H1 (cell line): ENCODE measurements at regions not wholly inside any gene's neighbourhood (a gene's known extent, or its start where the extent isn't known, plus 50 kb on each side); places are given as distances from the start of the nearest gene placed in this dataset.

Experiments
- CTCF ChIA-PET: fragments of 300-600 bp; sonication (Branson Sonifier 250); formaldehyde crosslinking; loops from one replicate; lab custom pipeline; 2021; ENCODE audit not compliant: partially characterized antibody; lab: Charles Lee
- POLR2A ChIA-PET: fragments of 300-600 bp; sonication (Branson Sonifier 250); formaldehyde crosslinking; loops from one replicate; lab custom pipeline; 2021; ENCODE audit warnings: inconsistent platforms; ENCODE audit not compliant: partially characterized antibody; lab: Charles Lee
- DNase-seq, 2 experiments: peaks; one replicate each; pipeline versions ENCODE4 v3.0.0 to v3.0.0-alpha.2; 2010 to 2022; ENCODE audit warnings: low spot score in 2 of 2, low read depth in 1 of 2, mixed read lengths in 1 of 2
- FAIRE-seq: peaks from 2 replicates; lab custom pipeline; 2011; peaks lifted over from hg19 to GRCh38; lab: Jason Lieb, UNC
- H2AFZ ChIP-seq: 2 replicates; pipeline ENCODE4 v1.8.1; 2012; ENCODE audit warnings: low read length, inconsistent platforms
- H2AK5ac ChIP-seq: 2 replicates; pipeline ENCODE4 v1.6.1; 2013; ENCODE audit warnings: low read depth, low read length
- H2BK120ac ChIP-seq: replicated peaks from 2 replicates; pipeline ENCODE3; 2013; ENCODE audit warnings: low read depth, low read length, inconsistent platforms
- H2BK12ac ChIP-seq: 2 replicates; pipeline ENCODE4 v1.6.1; 2013; ENCODE audit warnings: low read depth, low read length
- H2BK15ac ChIP-seq: 2 replicates; pipeline ENCODE4 v1.6.1; 2013; ENCODE audit warnings: low read length
- H2BK20ac ChIP-seq: 2 replicates; pipeline ENCODE4 v1.6.1; 2013; ENCODE audit warnings: low read length
- H2BK5ac ChIP-seq: 2 replicates; pipeline ENCODE4 v1.6.1; 2013; ENCODE audit warnings: low read depth, low read length
- H3K14ac ChIP-seq: 2 replicates; pipeline ENCODE4 v1.6.1; 2013; ENCODE audit warnings: inconsistent platforms; ENCODE audit not compliant: insufficient read length
- H3K18ac ChIP-seq: 2 replicates; pipeline ENCODE4 v1.6.1; 2013; ENCODE audit warnings: low read length; ENCODE audit errors: extremely low read depth
- H3K23ac ChIP-seq: 2 replicates; pipeline ENCODE4 v1.6.1; 2013; ENCODE audit warnings: inconsistent platforms; ENCODE audit not compliant: insufficient read length
- H3K23me2 ChIP-seq: 2 replicates; pipeline ENCODE4 v1.6.1; 2013; ENCODE audit warnings: low read depth, low read length
- H3K27ac ChIP-seq: 2 replicates; pipeline ENCODE4 v1.6.1; 2011; ENCODE audit warnings: low read depth, low read length, inconsistent platforms
- H3K27me3 ChIP-seq, 4 experiments: replicated peaks in 1 of 4; 1 replicate in 1 of 4; 2 replicates in 3 of 4; pipeline versions ENCODE4 v1.6.1 to v1.8.1; 2011 to 2013; ENCODE audit warnings: low read length in 3 of 4, mild to moderate bottlenecking in 3 of 4, inconsistent platforms in 2 of 4, mixed read lengths in 2 of 4, moderate library complexity in 1 of 4; ENCODE audit not compliant: control insufficient read depth in 3 of 4, insufficient read depth in 3 of 4; ENCODE audit errors: extremely low read depth in 1 of 4
- H3K36me3 ChIP-seq, 4 experiments: 2 replicates each; pipeline versions ENCODE4 v1.6.1 to v1.8.1; 2011 to 2013; ENCODE audit warnings: mild to moderate bottlenecking in 4 of 4, low read length in 3 of 4, moderate library complexity in 2 of 4, control low read depth in 1 of 4, inconsistent platforms in 1 of 4; ENCODE audit not compliant: insufficient read depth in 4 of 4, control insufficient read depth in 2 of 4
- H3K4ac ChIP-seq: replicated peaks from 2 replicates; pipeline ENCODE3; 2013; ENCODE audit warnings: low read length, low read depth, mixed read lengths, inconsistent platforms; ENCODE audit not compliant: insufficient read length
- H3K4me1 ChIP-seq, 4 experiments: replicated peaks in 1 of 4; 1 replicate in 1 of 4; 2 replicates in 3 of 4; pipeline versions ENCODE4 v1.6.1 to v1.8.1; 2011 to 2013; ENCODE audit warnings: low read length in 3 of 4, inconsistent platforms in 2 of 4, mixed read lengths in 1 of 4; ENCODE audit not compliant: insufficient read depth in 4 of 4, control insufficient read depth in 3 of 4
- H3K4me2 ChIP-seq, 2 experiments: 2 replicates each; pipeline versions ENCODE4 v1.6.1 to v1.8.1; 2011 to 2013; ENCODE audit warnings: low read depth in 2 of 2, low read length in 2 of 2, control low read depth in 1 of 2, inconsistent platforms in 1 of 2, mild to moderate bottlenecking in 1 of 2; ENCODE audit not compliant: insufficient read depth in 1 of 2
- H3K4me3 ChIP-seq, 4 experiments: fragments of 200-600, 300-600 bp in 1 of 4; sonication (generic), shearing (Covaris generic), sonication (Bioruptor Twin) in 1 of 4; 2 replicates each; pipeline versions ENCODE4 v1.5.1 to v1.8.1; 2011 to 2016; ENCODE audit warnings: low read length in 4 of 4, low read depth in 3 of 4, control low read depth in 2 of 4, inconsistent platforms in 2 of 4, mild to moderate bottlenecking in 2 of 4, mixed read lengths in 1 of 4, moderate library complexity in 1 of 4; ENCODE audit not compliant: insufficient read depth in 2 of 4; ENCODE audit errors: extremely low read depth in 1 of 4
- H3K56ac ChIP-seq: replicated peaks from 2 replicates; pipeline ENCODE3; 2013; ENCODE audit warnings: low read depth, mild to moderate bottlenecking, mixed read lengths, low read length, inconsistent platforms; ENCODE audit not compliant: insufficient read length
- H3K79me1 ChIP-seq: 2 replicates; pipeline ENCODE4 v1.6.1; 2013; ENCODE audit warnings: low read depth, low read length, control low read depth
- H3K79me2 ChIP-seq, 2 experiments: 2 replicates each; pipeline versions ENCODE4 v1.6.1 to v1.8.1; 2012 to 2013; ENCODE audit warnings: low read length in 2 of 2, mild to moderate bottlenecking in 2 of 2, inconsistent platforms in 1 of 2; ENCODE audit not compliant: insufficient read depth in 2 of 2, control insufficient read depth in 1 of 2
- H3K9ac ChIP-seq, 4 experiments: replicated peaks in 1 of 4; 1 replicate in 1 of 4; 2 replicates in 3 of 4; pipeline versions ENCODE4 v1.6.1 to v1.8.1; 2011 to 2013; ENCODE audit warnings: low read depth in 3 of 4, low read length in 3 of 4, control low read depth in 2 of 4, mild to moderate bottlenecking in 2 of 4, moderate library complexity in 2 of 4, inconsistent platforms in 1 of 4; ENCODE audit errors: extremely low read depth in 1 of 4
- H3K9me3 ChIP-seq, 2 experiments: 2 replicates each; pipeline versions ENCODE4 v1.6.1 to v1.8.1; 2012 to 2013; ENCODE audit warnings: mild to moderate bottlenecking in 2 of 2, moderate library complexity in 2 of 2, control low read depth in 1 of 2, inconsistent platforms in 1 of 2, low read depth in 1 of 2, low read length in 1 of 2, mixed read lengths in 1 of 2; ENCODE audit not compliant: insufficient read depth in 2 of 2
- H4K20me1 ChIP-seq, 2 experiments: replicated peaks in 1 of 2; 2 replicates each; pipeline versions ENCODE3 to v1.8.1; 2011 to 2013; ENCODE audit warnings: inconsistent platforms in 2 of 2, low read length in 2 of 2, mild to moderate bottlenecking in 1 of 2; ENCODE audit not compliant: insufficient read depth in 2 of 2, control insufficient read depth in 1 of 2
- H4K5ac ChIP-seq: 2 replicates; pipeline ENCODE4 v1.6.1; 2013; ENCODE audit warnings: low read length, low read depth, mixed read lengths, inconsistent platforms; ENCODE audit not compliant: insufficient read length
- H4K8ac ChIP-seq: 2 replicates; pipeline ENCODE4 v1.8.0; 2013; ENCODE audit warnings: mild to moderate bottlenecking, moderate library complexity, low read length, inconsistent platforms; ENCODE audit not compliant: insufficient read depth; ENCODE audit errors: extremely low read depth
- H4K91ac ChIP-seq: replicated peaks from 2 replicates; pipeline ENCODE3; 2013; ENCODE audit warnings: low read length, mixed read lengths, inconsistent platforms; ENCODE audit not compliant: insufficient read length
- CBX5 ChIP-seq: fragments of 300-800, 300-1000 bp; sonication (generic); IDR thresholded peaks from 2 replicates; pipeline ENCODE4 v1.7.1; 2016; ENCODE audit warnings: antibody characterized with exemption, low read length, low read depth
- FOSL1 ChIP-seq: IDR thresholded peaks from 2 replicates; pipeline ENCODE4 v1.6.1; 2011; ENCODE audit warnings: mild to moderate bottlenecking, low read depth, low read length, moderate library complexity; ENCODE audit not compliant: insufficient read depth
- GTF2F1 ChIP-seq: IDR thresholded peaks from 2 replicates; pipeline ENCODE4 v1.6.1; 2012; ENCODE audit warnings: low read depth, low read length, improper control_type of control experiment, borderline replicate concordance
- HDAC2 ChIP-seq, 2 experiments: fragments of 300-600 bp in 1 of 2; sonication (generic) in 1 of 2; IDR thresholded peaks; 2 replicates each; pipeline ENCODE4 v1.6.1; 2011 to 2012; ENCODE audit warnings: low read depth in 2 of 2, low read length in 2 of 2, mild to moderate bottlenecking in 2 of 2, moderate library complexity in 2 of 2, borderline replicate concordance in 1 of 2, inconsistent platforms in 1 of 2
- HDAC6 ChIP-seq: IDR thresholded peaks from one replicate; pipeline ENCODE4 v1.7.1; 2012; ENCODE audit warnings: low read depth, mild to moderate bottlenecking, inconsistent platforms, low read length, moderate library complexity
- MAFK ChIP-seq: IDR thresholded peaks from 2 replicates; pipeline ENCODE4 v1.6.1; 2012; ENCODE audit warnings: low read depth, mild to moderate bottlenecking, improper control_type of control experiment, low read length
- MAX ChIP-seq: IDR thresholded peaks from 2 replicates; pipeline ENCODE4 v1.6.1; 2012; ENCODE audit warnings: inconsistent platforms
- NANOG ChIP-seq: IDR thresholded peaks from 2 replicates; pipeline ENCODE4 v1.6.1; 2011; ENCODE audit warnings: low read length, low read depth, mild to moderate bottlenecking, inconsistent platforms; ENCODE audit not compliant: insufficient read depth, poor library complexity, severe bottlenecking
- RBBP5 ChIP-seq: IDR thresholded peaks from 2 replicates; pipeline ENCODE4 v1.7.1; 2012; ENCODE audit warnings: low read depth, mild to moderate bottlenecking, inconsistent platforms, low read length, moderate library complexity, borderline replicate concordance
- RNF2 ChIP-seq: fragments of 200-900, 300-1000 bp; sonication (generic); IDR thresholded peaks from 2 replicates; pipeline ENCODE4 v1.7.1; 2016; ENCODE audit warnings: borderline replicate concordance, low read depth, mild to moderate bottlenecking, antibody characterized with exemption, low read length; ENCODE audit not compliant: poor library complexity, severe bottlenecking; ENCODE audit errors: missing control alignments
- RXRA ChIP-seq: IDR thresholded peaks from 2 replicates; pipeline ENCODE4 v1.6.1; 2011; ENCODE audit warnings: low read depth, mild to moderate bottlenecking, low read length, moderate library complexity; ENCODE audit not compliant: insufficient read depth
- WGBS, 2 experiments: shearing (Covaris generic) in 1 of 2; methylation state at CpG; one replicate each; pipeline versions ENCODE4 v1.1.6 to v1.1.7; 2013 to 2015; ENCODE audit warnings: low lambda C conversion rate in 2 of 2, mixed read lengths in 2 of 2, inconsistent platforms in 1 of 2, low coverage in 1 of 2, missing lambda C conversion rate in 1 of 2; ENCODE audit not compliant: insufficient replicate concordance in 2 of 2, insufficient coverage in 1 of 2, insufficient read length in 1 of 2; ENCODE audit errors: extremely low coverage in 1 of 2, missing lambda C conversion rate in 1 of 2; 5-methylcytosine and 5-hydroxymethylcytosine counted together

- no peaks in the 10 kb centered on the region for H3K23me2 ChIP-seq
- no peak overlapping the region for H4K91ac ChIP-seq
- H2AFZ ChIP-seq: no peak overlapping the region
- no peak overlapping the region for H3K4me3 ChIP-seq
- no peak overlapping the region for H2BK20ac ChIP-seq
- H2BK120ac ChIP-seq: no peak overlapping the region
- H3K79me1 ChIP-seq: peaks cover 2% of the 10 kb centered on the region
- H2AK5ac ChIP-seq: no peak overlapping the region
- H3K9ac ChIP-seq: no peak overlapping the region
- 78% methylated on average over 4 of the region's 4 CpGs; no CpG with 5 or more reads in 1 of the 2 experiments for WGBS, 2 experiments
- no peak overlapping the region for H3K4me2 ChIP-seq
- peaks cover 7 to 10% (median 9%) of the 10 kb centered on the region in 4 experiments for H3K4me1 ChIP-seq
- no peak overlapping the region for H4K5ac ChIP-seq
- H3K4ac ChIP-seq: no peak overlapping the region
- CTCF ChIA-PET: interaction anchor here (1.2 to 2.0 kb wide), 3 partner anchors 10 to 19 kb away, joined by 5 to 6 read pairs (median 5); no protein-coding TSS in a partner anchor
- no peak overlapping the region for H3K18ac ChIP-seq
- no peaks in the 10 kb centered on the region for H4K20me1 ChIP-seq
- H3K23ac ChIP-seq: no peak overlapping the region
- no peak for DNase-seq
- no peaks in the 10 kb centered on the region for H3K27me3 ChIP-seq
- no peaks in the 10 kb centered on the region for H3K36me3 ChIP-seq
- no peak overlapping the region for H3K14ac ChIP-seq
- H3K27ac ChIP-seq: no peak overlapping the region
- H3K56ac ChIP-seq: no peak overlapping the region
- H2BK12ac ChIP-seq: no peak overlapping the region
- no peak for TF ChIP-seq MAFK
- TF ChIP-seq MAX: no peak
- TF ChIP-seq HDAC2 (IDR thresholded peaks at IDR 0.05; ENCODE audit: borderline replicate concordance in 1 of 2, low read depth in 2 of 2, low read length in 2 of 2): no peak
- no peak for TF ChIP-seq NANOG
- no peak for TF ChIP-seq HDAC6
- TF ChIP-seq CBX5: no peak
- TF ChIP-seq RBBP5: no peak
- TF ChIP-seq GTF2F1: no peak
- no peak for TF ChIP-seq FOSL1
- no peak for TF ChIP-seq RNF2
- no peak for TF ChIP-seq RXRA
- TF ChIP-seq, all 59 proteins: peak for 0
- no peak for FAIRE-seq
- Histone ChIP-seq H4K8ac (no peak overlapping the region), H2BK5ac (no peak overlapping the region), H2BK15ac (no peak overlapping the region), H3K9me3 (no peaks in the 10 kb centered on the region), H3K79me2 (no peaks in the 10 kb centered on the region)
- POLR2A ChIA-PET: interaction anchor here (1.8 kb wide), 1 partner anchor 114 kb away, joined by 5 read pairs; no protein-coding TSS in a partner anchor
These were observed 54.7 kb upstream of the RIOK3 start for GRCh38 chr18:23398401-23398800.
